HepG2 (cell line): ENCODE measurements at regions not wholly inside any gene's neighbourhood (a gene's known extent, or its start where the extent isn't known, plus 50 kb on each side); places are given as distances from the start of the nearest gene placed in this dataset.
A peak's percentile ranks its signal among the peaks of the same experiment; 100 is the strongest.

ENCODE experiments used
- ATAC-seq: fragments of 200-7000 bp; cut with Tn5 transposase; 3 replicates; pipeline ENCODE4 v1.9.1; 2020; ENCODE audit warnings: mild to moderate bottlenecking, moderate library complexity
- BruUV-seq: library from RNA; stranded (reverse); fragments of 400-500 nt; replicated peaks from 2 replicates; lab custom pipeline; 2021; lab: Mats Ljungman, UMichigan
- CTCF ChIA-PET: fragments of 300-600 bp; formaldehyde crosslinking; extraction: SDS; loops from one replicate; lab custom pipeline; 2021; ENCODE audit warnings: low total read pairs, inconsistent platforms, low intra/inter-chr PET ratio; lab: Yijun Ruan, JAX
- POLR2A ChIA-PET: fragments of 350-600 bp; sonication (Branson Sonifier 250); formaldehyde crosslinking; loops from one replicate; lab custom pipeline; 2020; ENCODE audit warnings: antibody characterized with exemption, inconsistent platforms; lab: Yijun Ruan, JAX
- DNase-seq: peaks from one replicate; pipeline ENCODE4 v3.0.0-alpha.2; 2015; ENCODE audit warnings: low spot score
- FAIRE-seq: peaks from 3 replicates; lab custom pipeline; 2011; peaks lifted over from hg19 to GRCh38; lab: Jason Lieb, UNC
- H2AFZ ChIP-seq: one replicate; pipeline ENCODE4 v1.6.1; 2011; ENCODE audit warnings: low read length, inconsistent platforms
- H3K27ac ChIP-seq: fragments of 300-600 bp; 3 replicates; pipeline ENCODE4 v1.8.0; 2011; ENCODE audit warnings: mixed run types, mild to moderate bottlenecking, mixed read lengths, low read length, inconsistent platforms; ENCODE audit not compliant: insufficient read depth; ENCODE audit errors: extremely low read length
- H3K27me3 ChIP-seq, 2 experiments: fragments of 200-600 bp in 1 of 2; 2 replicates in 1 of 2; 3 replicates in 1 of 2; pipeline versions ENCODE4 v1.6.0 to v1.8.0; 2011; ENCODE audit warnings: low read length in 2 of 2, mild to moderate bottlenecking in 2 of 2, moderate library complexity in 2 of 2, inconsistent platforms in 1 of 2; ENCODE audit not compliant: insufficient read depth in 2 of 2, control insufficient read depth in 1 of 2
- H3K36me3 ChIP-seq, 2 experiments: fragments of 200-600 bp in 1 of 2; replicated peaks in 1 of 2; 2 replicates in 1 of 2; 3 replicates in 1 of 2; pipeline versions ENCODE4 v1.5.1 to v1.8.0; 2011; ENCODE audit warnings: low read length in 2 of 2, inconsistent platforms in 1 of 2; ENCODE audit not compliant: insufficient read depth in 2 of 2, control insufficient read depth in 1 of 2
- H3K4me1 ChIP-seq: 2 replicates; pipeline ENCODE4 v1.5.1; 2012; ENCODE audit warnings: low read length, inconsistent platforms; ENCODE audit not compliant: insufficient read depth
- H3K4me2 ChIP-seq: 2 replicates; pipeline ENCODE4 v1.6.0; 2011; ENCODE audit warnings: low read depth, low read length, inconsistent platforms
- H3K4me3 ChIP-seq, 3 experiments: fragments of 200-600 bp in 1 of 3; sonication (generic), shearing (Covaris generic) in 1 of 3; replicated peaks in 1 of 3; 2 replicates each; pipeline ENCODE4 v1.5.1; 2011 to 2016; ENCODE audit warnings: low read length in 3 of 3, inconsistent platforms in 2 of 3, low read depth in 2 of 3, mild to moderate bottlenecking in 2 of 3, control low read depth in 1 of 3, mixed read lengths in 1 of 3; ENCODE audit not compliant: insufficient read depth in 1 of 3
- H3K79me2 ChIP-seq: one replicate; pipeline ENCODE4 v1.6.1; 2011; ENCODE audit warnings: low read length, inconsistent platforms; ENCODE audit not compliant: insufficient read depth
- H3K9ac ChIP-seq: 2 replicates; pipeline ENCODE4 v1.6.0; 2011; ENCODE audit warnings: mild to moderate bottlenecking, low read depth, low read length, inconsistent platforms; ENCODE audit not compliant: insufficient read depth
- H3K9me3 ChIP-seq: 2 replicates; pipeline ENCODE4 v1.5.1; 2012; ENCODE audit warnings: mild to moderate bottlenecking, low read length
- H4K20me1 ChIP-seq: 2 replicates; pipeline ENCODE4 v1.6.0; 2011; ENCODE audit warnings: inconsistent platforms, mild to moderate bottlenecking, low read length, moderate library complexity; ENCODE audit not compliant: insufficient read depth
- KAT8 ChIP-seq: IDR thresholded peaks from 2 replicates; pipeline ENCODE4 v1.6.1; 2016; ENCODE audit warnings: missing genetic modification reagents, missing compliant biosample characterization
- NFE2L2 ChIP-seq: fragments of 150-350 bp; IDR thresholded peaks from 2 replicates; pipeline ENCODE4 v1.6.1; 2014; ENCODE audit warnings: low read length
- SRSF1 ChIP-seq: fragments of 200-400 bp; formaldehyde crosslinking; optimal IDR thresholded peaks from 2 replicates; pipeline ENCODE3; 2017; ENCODE audit warnings: mild to moderate bottlenecking, low read depth, low read length, moderate library complexity
- ZBTB44 ChIP-seq: sonication (generic); formaldehyde crosslinking; IDR thresholded peaks from 2 replicates; pipeline ENCODE4 v1.4.0; 2020; ENCODE audit warnings: missing genetic modification reagents
- ZNF180 ChIP-seq: sonication (generic); formaldehyde crosslinking; IDR thresholded peaks from 2 replicates; pipeline ENCODE4 v1.4.0; 2020; ENCODE audit warnings: low read depth, missing genetic modification reagents, borderline replicate concordance
- ZNF224 ChIP-seq: sonication (generic); formaldehyde crosslinking; IDR thresholded peaks from 2 replicates; pipeline ENCODE4 v1.5.0; 2020; ENCODE audit warnings: mild to moderate bottlenecking, missing genetic modification reagents
- ZNF232 ChIP-seq: sonication (generic); formaldehyde crosslinking; IDR thresholded peaks from 2 replicates; pipeline ENCODE4 v1.4.0; 2020; ENCODE audit warnings: missing genetic modification reagents, borderline replicate concordance
- ZNF468 ChIP-seq: sonication (generic); formaldehyde crosslinking; IDR thresholded peaks from 2 replicates; pipeline ENCODE4 v1.8.0; 2022; ENCODE audit warnings: mild to moderate bottlenecking, moderate library complexity, missing genetic modification reagents
- ZNF496 ChIP-seq: sonication (generic); formaldehyde crosslinking; IDR thresholded peaks from 2 replicates; pipeline ENCODE4 v1.8.1; 2023; ENCODE audit warnings: mild to moderate bottlenecking, moderate library complexity, missing genetic modification reagents; ENCODE audit not compliant: insufficient replicate concordance
- ZNF713 ChIP-seq: sonication (generic); formaldehyde crosslinking; IDR thresholded peaks from 2 replicates; pipeline ENCODE4 v1.4.0; 2020; ENCODE audit warnings: mild to moderate bottlenecking, missing genetic modification reagents
- ZNF777 ChIP-seq: sonication (generic); formaldehyde crosslinking; IDR thresholded peaks from 2 replicates; pipeline ENCODE4 v1.4.0; 2020; ENCODE audit warnings: missing genetic modification reagents
- ZSCAN25 ChIP-seq: sonication (generic); formaldehyde crosslinking; IDR thresholded peaks from 2 replicates; pipeline ENCODE4 v1.8.0; 2022; ENCODE audit warnings: mild to moderate bottlenecking, missing genetic modification reagents
- WGBS: methylation state at CpG from one replicate; pipeline ENCODE4 v1.1.6; 2017; ENCODE audit warnings: low lambda C conversion rate; 5-methylcytosine and 5-hydroxymethylcytosine counted together
- in situ Hi-C: cut with HindIII; loops from 2 replicates; pipeline ENCODE4 v1.10.0; 2017; ENCODE audit warnings: low pct_unique_long_range_greater_than_20kb; ENCODE audit not compliant: extremely low pct_ligation_motif_present
- intact Hi-C: fragments of 100-400 bp; cut with micrococcal nuclease; formaldehyde crosslinking; loops from one replicate; pipeline ENCODE4 v1.10.0; 2022; ENCODE audit not compliant: unreplicated experiment
- TF ChIP-seq, protein P1 (sequence below), 2 experiments: sonication (generic) in 1 of 2; formaldehyde crosslinking in 1 of 2; IDR thresholded peaks; 2 replicates each; pipeline versions ENCODE4 v1.5.1 to v1.6.1; 2011 to 2020; ENCODE audit warnings: borderline replicate concordance in 1 of 2, low read depth in 1 of 2, low read length in 1 of 2, mild to moderate bottlenecking in 1 of 2, missing genetic modification reagents in 1 of 2, moderate library complexity in 1 of 2
- TF ChIP-seq, protein P2 (sequence below): IDR thresholded peaks from 2 replicates; pipeline ENCODE4 v1.6.1; 2016; ENCODE audit warnings: mild to moderate bottlenecking
- TF ChIP-seq, protein P3 (sequence below): sonication (generic); formaldehyde crosslinking; IDR thresholded peaks from 2 replicates; pipeline ENCODE4 v1.5.0; 2020; ENCODE audit warnings: missing genetic modification reagents

GRCh38 chr18:46290440-46291020, 186.3 kb downstream of the HAUS1 start:
- no peak overlapping the region for H3K4me3 ChIP-seq
- H3K36me3 ChIP-seq: no peaks in the 10 kb centered on the region
- H4K20me1 ChIP-seq: no peaks in the 10 kb centered on the region
- no TSS peak for BruUV-seq
- no peak overlapping the region for H3K4me2 ChIP-seq
- in situ Hi-C loops (no loop called here), intact Hi-C loops (no loop called here)
- H3K27me3 ChIP-seq: peaks cover 0 to 7% of the 10 kb centered on the region in 2 experiments; a peak in 2 of 5 replicates
- H3K9ac ChIP-seq: no peak overlapping the region
- no peaks in the 10 kb centered on the region for H3K79me2 ChIP-seq
- FAIRE-seq (no peak), ATAC-seq (peak; percentile 32; the same call in 2 of the 3 replicates), DNase-seq (no peak)
- no peak overlapping the region for H3K27ac ChIP-seq
- ChIA-PET CTCF (no interaction called here), POLR2A (no interaction called here)
- H2AFZ ChIP-seq: no peak overlapping the region
- H3K9me3 ChIP-seq: no peaks in the 10 kb centered on the region
- H3K4me1 ChIP-seq: no peaks in the 10 kb centered on the region; the same call in 1 of the 2 replicates
- 14% methylated on average over 7 of the region's 9 CpGs for WGBS
- TF ChIP-seq KAT8 (CRISPR knock-in tag) (no peak), ZBTB44 (no peak), NFE2L2 (no peak), ZNF224 (CRISPR knock-in tag) (no peak), SRSF1 (no peak), ZNF180 (CRISPR knock-in tag) (no peak), ZNF468 (CRISPR knock-in tag) (no peak), ZNF713 (CRISPR knock-in tag) (no peak), ZNF232 (CRISPR knock-in tag) (no peak), ZSCAN25 (no peak), ZNF777 (CRISPR knock-in tag) (no peak), ZNF496 (CRISPR knock-in tag) (no peak)
- TF ChIP-seq, protein P1, sequence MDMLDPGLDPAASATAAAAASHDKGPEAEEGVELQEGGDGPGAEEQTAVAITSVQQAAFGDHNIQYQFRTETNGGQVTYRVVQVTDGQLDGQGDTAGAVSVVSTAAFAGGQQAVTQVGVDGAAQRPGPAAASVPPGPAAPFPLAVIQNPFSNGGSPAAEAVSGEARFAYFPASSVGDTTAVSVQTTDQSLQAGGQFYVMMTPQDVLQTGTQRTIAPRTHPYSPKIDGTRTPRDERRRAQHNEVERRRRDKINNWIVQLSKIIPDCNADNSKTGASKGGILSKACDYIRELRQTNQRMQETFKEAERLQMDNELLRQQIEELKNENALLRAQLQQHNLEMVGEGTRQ (IDR thresholded peaks at IDR 0.05; ENCODE audit: low read depth, low read length): no peak
- TF ChIP-seq, protein P1 (CRISPR knock-in tag; IDR thresholded peaks at IDR 0.05; ENCODE audit: borderline replicate concordance): no peak
- TF ChIP-seq, protein P2, sequence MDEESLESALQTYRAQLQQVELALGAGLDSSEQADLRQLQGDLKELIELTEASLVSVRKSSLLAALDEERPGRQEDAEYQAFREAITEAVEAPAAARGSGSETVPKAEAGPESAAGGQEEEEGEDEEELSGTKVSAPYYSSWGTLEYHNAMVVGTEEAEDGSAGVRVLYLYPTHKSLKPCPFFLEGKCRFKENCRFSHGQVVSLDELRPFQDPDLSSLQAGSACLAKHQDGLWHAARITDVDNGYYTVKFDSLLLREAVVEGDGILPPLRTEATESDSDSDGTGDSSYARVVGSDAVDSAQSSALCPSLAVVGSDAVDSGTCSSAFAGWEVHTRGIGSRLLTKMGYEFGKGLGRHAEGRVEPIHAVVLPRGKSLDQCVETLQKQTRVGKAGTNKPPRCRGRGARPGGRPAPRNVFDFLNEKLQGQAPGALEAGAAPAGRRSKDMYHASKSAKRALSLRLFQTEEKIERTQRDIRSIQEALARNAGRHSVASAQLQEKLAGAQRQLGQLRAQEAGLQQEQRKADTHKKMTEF (CRISPR knock-in tag): no peak
- TF ChIP-seq, protein P3, sequence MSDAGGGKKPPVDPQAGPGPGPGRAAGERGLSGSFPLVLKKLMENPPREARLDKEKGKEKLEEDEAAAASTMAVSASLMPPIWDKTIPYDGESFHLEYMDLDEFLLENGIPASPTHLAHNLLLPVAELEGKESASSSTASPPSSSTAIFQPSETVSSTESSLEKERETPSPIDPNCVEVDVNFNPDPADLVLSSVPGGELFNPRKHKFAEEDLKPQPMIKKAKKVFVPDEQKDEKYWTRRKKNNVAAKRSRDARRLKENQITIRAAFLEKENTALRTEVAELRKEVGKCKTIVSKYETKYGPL: no peak
